PC-3 (cell line): ENCODE measurements at regions not wholly inside any gene's neighbourhood (a gene's known extent, or its start where the extent isn't known, plus 50 kb on each side); places are given as distances from the start of the nearest gene placed in this dataset.

Source experiments
- ATAC-seq: fragments of 200-7000 bp; cut with Tn5 transposase; 2 replicates; pipeline ENCODE4 v1.9.1; 2020; ENCODE audit warnings: mild to moderate bottlenecking, moderate library complexity
- BruUV-seq: library from RNA; stranded (reverse); fragments of 400-500 nt; replicated peaks from 2 replicates; lab custom pipeline; 2021; lab: Mats Ljungman, UMichigan
- CTCF ChIA-PET: fragments of 300-600 bp; sonication (Branson Sonifier 250); formaldehyde crosslinking; loops from one replicate; lab custom pipeline; 2022; ENCODE audit warnings: antibody characterized with exemption; lab: Charles Lee
- POLR2A ChIA-PET: fragments of 300-600 bp; sonication (Branson Sonifier 250); formaldehyde crosslinking; loops from one replicate; lab custom pipeline; 2022; ENCODE audit warnings: antibody characterized with exemption; ENCODE audit not compliant: unreplicated experiment; lab: Charles Lee
- DNase-seq: peaks from one replicate; pipeline ENCODE4 v3.0.0-alpha.2; 2015
- H2AFZ ChIP-seq: fragments of 300-600 bp; sonication (generic); 2 replicates; pipeline ENCODE4 v1.6.0; 2016; ENCODE audit warnings: antibody characterized with exemption, low read length
- H3F3A ChIP-seq: fragments of 300-600 bp; sonication (generic); one replicate; pipeline ENCODE4 v1.6.0; 2017; ENCODE audit warnings: antibody characterized with exemption, low read length, control low read depth, mild to moderate bottlenecking; ENCODE audit not compliant: unreplicated experiment
- H3K27ac ChIP-seq: fragments of 300-600 bp; sonication (generic); 2 replicates; pipeline ENCODE4 v1.5.1; 2016; ENCODE audit warnings: mild to moderate bottlenecking, low read length
- H3K27me3 ChIP-seq: fragments of 300-600 bp; sonication (generic); 2 replicates; pipeline ENCODE4 v1.6.1; 2016; ENCODE audit warnings: low read length, mixed read lengths
- H3K36me3 ChIP-seq: fragments of 300-600 bp; sonication (generic); 2 replicates; pipeline ENCODE4 v1.6.1; 2016; ENCODE audit warnings: low read depth, mixed run types, low read length, mixed read lengths
- H3K4me1 ChIP-seq: fragments of 300-600 bp; sonication (generic); 2 replicates; pipeline ENCODE4 v1.5.1; 2016; ENCODE audit warnings: low read length; ENCODE audit not compliant: insufficient read depth
- H3K4me2 ChIP-seq: fragments of 300-600 bp; sonication (generic); 2 replicates; pipeline ENCODE4 v1.6.0; 2016; ENCODE audit warnings: low read length
- H3K4me3 ChIP-seq: fragments of 300-600 bp; sonication (generic); 2 replicates; pipeline ENCODE4 v1.5.1; 2016; ENCODE audit warnings: mild to moderate bottlenecking, low read length, mixed read lengths
- H3K79me2 ChIP-seq: fragments of 300-600 bp; sonication (generic); 2 replicates; pipeline ENCODE4 v1.6.1; 2017; ENCODE audit warnings: low read length, mixed read lengths
- H3K9ac ChIP-seq: fragments of 300-600 bp; sonication (generic); 2 replicates; pipeline ENCODE4 v1.6.0; 2016; ENCODE audit warnings: mild to moderate bottlenecking, low read length
- H3K9me2 ChIP-seq: fragments of 300-600 bp; sonication (generic); replicated peaks from 2 replicates; pipeline ENCODE4 v1.6.1; 2016; ENCODE audit warnings: mixed run types, low read length, mixed read lengths
- H3K9me3 ChIP-seq: fragments of 300-600 bp; sonication (generic); 2 replicates; pipeline ENCODE4 v1.6.1; 2016; ENCODE audit warnings: low read length, mixed read lengths
- H4K20me1 ChIP-seq: fragments of 300-600 bp; sonication (generic); 2 replicates; pipeline ENCODE4 v1.6.1; 2016; ENCODE audit warnings: low read length, mixed read lengths
- EZH2 ChIP-seq: fragments of 300-600 bp; sonication (generic); IDR thresholded peaks from one replicate; pipeline ENCODE4 v1.6.1; 2017; ENCODE audit warnings: antibody characterized with exemption, mild to moderate bottlenecking, low read length; ENCODE audit not compliant: unreplicated experiment
- EZH2phosphoT487 ChIP-seq: fragments of 300-600 bp; sonication (generic); IDR thresholded peaks from 2 replicates; pipeline ENCODE4 v1.6.1; 2018; ENCODE audit warnings: mild to moderate bottlenecking, antibody characterized with exemption, low read length, borderline replicate concordance
- intact Hi-C: fragments of 100-400 bp; cut with micrococcal nuclease; formaldehyde crosslinking; loops from 2 replicates; pipeline ENCODE4 v1.9.0; 2023
- TF ChIP-seq, protein P1 (sequence below): fragments of 300-600 bp; sonication (generic); conservative IDR thresholded peaks from 2 replicates; pipeline ENCODE4 v1.5.1; 2017; ENCODE audit warnings: antibody characterized with exemption, low read depth, mild to moderate bottlenecking, low read length

GRCh38 chr11:123301013-123301591 lies 106.1 kb upstream of the CLMP start:
- ATAC-seq (no peak), DNase-seq (peak; percentile 31)
- intact Hi-C loops: no loop called here
- H3K4me1 ChIP-seq: peaks cover 29% of the 10 kb centered on the region
- CTCF ChIA-PET: interaction anchor here (0.6 kb wide), 3 partner anchors 40 to 338 kb away, joined by 3 to 7 read pairs (median 4); no protein-coding TSS in a partner anchor
- H3K27ac ChIP-seq: no peak overlapping the region
- TF ChIP-seq EZH2phosphoT487 (no peak), EZH2 (no peak)
- TF ChIP-seq, protein P1, sequence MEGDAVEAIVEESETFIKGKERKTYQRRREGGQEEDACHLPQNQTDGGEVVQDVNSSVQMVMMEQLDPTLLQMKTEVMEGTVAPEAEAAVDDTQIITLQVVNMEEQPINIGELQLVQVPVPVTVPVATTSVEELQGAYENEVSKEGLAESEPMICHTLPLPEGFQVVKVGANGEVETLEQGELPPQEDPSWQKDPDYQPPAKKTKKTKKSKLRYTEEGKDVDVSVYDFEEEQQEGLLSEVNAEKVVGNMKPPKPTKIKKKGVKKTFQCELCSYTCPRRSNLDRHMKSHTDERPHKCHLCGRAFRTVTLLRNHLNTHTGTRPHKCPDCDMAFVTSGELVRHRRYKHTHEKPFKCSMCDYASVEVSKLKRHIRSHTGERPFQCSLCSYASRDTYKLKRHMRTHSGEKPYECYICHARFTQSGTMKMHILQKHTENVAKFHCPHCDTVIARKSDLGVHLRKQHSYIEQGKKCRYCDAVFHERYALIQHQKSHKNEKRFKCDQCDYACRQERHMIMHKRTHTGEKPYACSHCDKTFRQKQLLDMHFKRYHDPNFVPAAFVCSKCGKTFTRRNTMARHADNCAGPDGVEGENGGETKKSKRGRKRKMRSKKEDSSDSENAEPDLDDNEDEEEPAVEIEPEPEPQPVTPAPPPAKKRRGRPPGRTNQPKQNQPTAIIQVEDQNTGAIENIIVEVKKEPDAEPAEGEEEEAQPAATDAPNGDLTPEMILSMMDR: no peak
- peak overlapping the region; percentile 73 for H2AFZ ChIP-seq
- no peaks in the 10 kb centered on the region for H3K36me3 ChIP-seq
- H4K20me1 ChIP-seq: no peaks in the 10 kb centered on the region
- no peaks in the 10 kb centered on the region for H3K27me3 ChIP-seq
- no peaks in the 10 kb centered on the region for H3K9me2 ChIP-seq
- H3K79me2 ChIP-seq: no peaks in the 10 kb centered on the region
- peak overlapping the region; percentile 78 for H3K4me2 ChIP-seq
- H3K9ac ChIP-seq: peak overlapping the region; percentile 45; the same call in 1 of the 2 replicates
- no peaks in the 10 kb centered on the region for H3K9me3 ChIP-seq
- POLR2A ChIA-PET: interaction anchor here (0.6 kb wide), 1 partner anchor 79 kb away, joined by 6 read pairs; no protein-coding TSS in a partner anchor
- H3K4me3 ChIP-seq: peak overlapping the region; percentile 55
- no peaks in the 10 kb centered on the region for H3F3A ChIP-seq
- BruUV-seq: no TSS peak

- Histone ChIP-seq H3K27ac (no peak overlapping the region), H3K9ac (no peak overlapping the region), H3K27me3 (no peaks in the 10 kb centered on the region), H3K4me2 (no peak overlapping the region), H3F3A (no peaks in the 10 kb centered on the region), H3K4me1 (peaks cover 29% of the 10 kb centered on the region), H3K36me3 (no peaks in the 10 kb centered on the region), H3K9me2 (no peaks in the 10 kb centered on the region), H3K79me2 (no peaks in the 10 kb centered on the region), H3K9me3 (no peaks in the 10 kb centered on the region), H3K4me3 (no peak overlapping the region), H2AFZ (no peak overlapping the region), H4K20me1 (no peaks in the 10 kb centered on the region)
- intact Hi-C loops: no loop called here
- BruUV-seq: no TSS peak
- DNase-seq (no peak), ATAC-seq (no peak)
- ChIA-PET POLR2A (no interaction called here), CTCF (no interaction called here)
- no peak for TF ChIP-seq EZH2
- no peak for TF ChIP-seq EZH2phosphoT487
- TF ChIP-seq, protein P1: no peak
Observed at GRCh38 chr11:123299721-123300120, 104.7 kb upstream of the CLMP start.
